ENCODE measurements at regions not wholly inside any gene's neighbourhood (a gene's known extent, or its start where the extent isn't known, plus 50 kb on each side); places are given as distances from the start of the nearest gene placed in this dataset.
"Not testable (repeated sequence)": the region's sequence is repeated elsewhere in the genome, so short reads cannot be mapped to it uniquely, and the experiment has no call there.

GRCh38 chr3:194867270-194867983, 181.7 kb downstream of the FAM43A start:
- DNase-seq = peak; percentile 70

- DNase-seq = no peak
Observed at GRCh38 chr3:194868831-194869230, 183.1 kb downstream of the FAM43A start.

GRCh38 chr3:194869482-194870169, 183.9 kb downstream of the FAM43A start:
- DNase-seq = no peak

GRCh38 chr3:194870394-194871110, 184.9 kb downstream of the FAM43A start:
- DNase-seq = no peak

GRCh38 chr3:194871143-194871863, 185.6 kb downstream of the FAM43A start:
- peak; percentile 33 for DNase-seq

GRCh38 chr3:194871864-194872668, 186.4 kb downstream of the FAM43A start:
- no peak for DNase-seq

GRCh38 chr3:194872669-194872977, 186.9 kb downstream of the FAM43A start:
- DNase-seq = no peak

- not testable (repeated sequence) for DNase-seq
Observed at GRCh38 chr3:194873474-194873873, 187.8 kb downstream of the FAM43A start.

- DNase-seq = no peak
Observed at GRCh38 chr3:194874206-194874605, 188.5 kb downstream of the FAM43A start.

- no peak for DNase-seq
Observed at GRCh38 chr3:194874783-194875182, 189.1 kb downstream of the FAM43A start.

- DNase-seq = no peak
Observed at GRCh38 chr3:194875581-194876402, 190.1 kb downstream of the FAM43A start.

GRCh38 chr3:194876403-194877095, 190.9 kb downstream of the FAM43A start:
- no peak for DNase-seq

GRCh38 chr3:194877291-194878119, 191.8 kb downstream of the FAM43A start:
- no peak for DNase-seq

GRCh38 chr3:194879126-194879877, 193.6 kb downstream of the FAM43A start:
- no peak for DNase-seq

- DNase-seq = peak; percentile 71
Observed at GRCh38 chr3:194879991-194880939, 194.6 kb downstream of the FAM43A start.

GRCh38 chr3:194880940-194881925, 195.6 kb downstream of the FAM43A start:
- peak; percentile 71 for DNase-seq

Data from NCI-H774 (cell line).